ENCODE measurements at regions not wholly inside any gene's neighbourhood (a gene's known extent, or its start where the extent isn't known, plus 50 kb on each side); places are given as distances from the start of the nearest gene placed in this dataset.

- TF ChIP-seq ZNF609 (CRISPR knock-in tag; IDR thresholded peaks at IDR 0.05; ENCODE audit: borderline replicate concordance) (no peak), ZNF550 (CRISPR knock-in tag; IDR thresholded peaks at IDR 0.05; ENCODE audit: borderline replicate concordance) (no peak), NFE2L2 (IDR thresholded peaks at IDR 0.05; ENCODE audit: low read length) (no peak), NFIC (IDR thresholded peaks at IDR 0.05; ENCODE audit: low read length) (peak; percentile 58; the same call in 1 of the 2 replicates), ZNF678 (CRISPR knock-in tag; IDR thresholded peaks at IDR 0.05) (no peak), JDP2 (CRISPR knock-in tag; IDR thresholded peaks at IDR 0.05; ENCODE audit: borderline replicate concordance) (no peak), SRSF9 (IDR thresholded peaks at IDR 0.05; ENCODE audit: borderline replicate concordance, insufficient read depth, low read depth, low read length, poor library complexity, severe bottlenecking) (no peak), MLXIP (CRISPR knock-in tag; IDR thresholded peaks at IDR 0.05; ENCODE audit: borderline replicate concordance) (no peak), ZNF552 (CRISPR knock-in tag; IDR thresholded peaks at IDR 0.05; ENCODE audit: borderline replicate concordance) (no peak), ZMAT3 (CRISPR knock-in tag; conservative IDR thresholded peaks at IDR 0.05) (no peak), ZNF639 (CRISPR knock-in tag; conservative IDR thresholded peaks at IDR 0.05) (no peak), SP4 (CRISPR knock-in tag; IDR thresholded peaks at IDR 0.05) (no peak), ZBTB10 (CRISPR knock-in tag; IDR thresholded peaks at IDR 0.05; ENCODE audit: borderline replicate concordance) (no peak), ZNF652 (CRISPR knock-in tag; IDR thresholded peaks at IDR 0.05; ENCODE audit: borderline replicate concordance, low read depth) (no peak), ZFP37 (CRISPR knock-in tag; IDR thresholded peaks at IDR 0.05; ENCODE audit: borderline replicate concordance) (no peak), ZMYM4 (CRISPR knock-in tag; IDR thresholded peaks at IDR 0.05) (no peak), HOXA5 (CRISPR knock-in tag; IDR thresholded peaks at IDR 0.05) (no peak), TFDP2 (CRISPR knock-in tag; IDR thresholded peaks at IDR 0.05) (no peak)
These were observed 417.2 kb downstream of the ZBBX start (continued) for GRCh38 chr3:166962911-166963310.

All from HepG2 (cell line).